Mucosa of descending colon (tissue), 3 donors: ENCODE measurements at regions not wholly inside any gene's neighbourhood (a gene's known extent, or its start where the extent isn't known, plus 50 kb on each side); places are given as distances from the start of the nearest gene placed in this dataset.
"Not testable (repeated sequence)": the region's sequence is repeated elsewhere in the genome, so short reads cannot be mapped to it uniquely, and the experiment has no call there.

Experiments
- ATAC-seq: fragments of 200-7000 bp; cut with Tn5 transposase; one replicate; pipeline ENCODE4 v1.9.1; 2020; ENCODE audit warnings: mild to moderate bottlenecking, moderate library complexity
- DNase-seq, 3 donors: peaks; one replicate each; pipeline ENCODE4 v3.0.0-alpha.2; 2020
- H3K36me3 ChIP-seq: fragments of 200-600 bp; one replicate; pipeline ENCODE4 v1.8.0; 2021; ENCODE audit warnings: low read depth, mild to moderate bottlenecking
- H3K4me1 ChIP-seq: fragments of 200-600 bp; one replicate; pipeline ENCODE4 v1.8.0; 2021; ENCODE audit warnings: low read depth, mild to moderate bottlenecking
- H3K4me3 ChIP-seq: fragments of 200-600 bp; one replicate; pipeline ENCODE4 v1.8.0; 2021; ENCODE audit warnings: mild to moderate bottlenecking
- H3K9me3 ChIP-seq: fragments of 200-600 bp; one replicate; pipeline ENCODE4 v1.8.0; 2021; ENCODE audit warnings: mild to moderate bottlenecking
- CTCF ChIP-seq: fragments of 200-600 bp; IDR thresholded peaks from one replicate; pipeline ENCODE4 v1.8.0; 2022; ENCODE audit warnings: antibody characterized with exemption, mild to moderate bottlenecking
- intact Hi-C, 2 donors: fragments of 100-400 bp; cut with DNase I in 1 of 2; cut with micrococcal nuclease in 1 of 2; formaldehyde crosslinking; loops; one replicate each; pipeline versions ENCODE4 v1.11.0 to v1.11.1; 2022; cut with DNase I, micrococcal nuclease
- donor health status: DM: no; HTN: no; CAD: no; lungs with moderate emphysema.
- donor health status: DM: no; HTN: no; CAD: no.
- donor health status: DM: no; HTN: yes; CAD: no.

GRCh38 chr6:28673787-28674671 is 148.3 kb downstream of the GPX5 start:
- DNase-seq: peak in 1 of 3 donors; percentile 13
- no peak overlapping the region for H3K4me3 ChIP-seq
- no peak for TF ChIP-seq CTCF
- H3K9me3 ChIP-seq: no peaks in the 10 kb centered on the region
- no peaks in the 10 kb centered on the region for H3K36me3 ChIP-seq
- H3K4me1 ChIP-seq: no peaks in the 10 kb centered on the region
- peak; percentile 48 for ATAC-seq
- intact Hi-C loops: no loop called here

DNA sequence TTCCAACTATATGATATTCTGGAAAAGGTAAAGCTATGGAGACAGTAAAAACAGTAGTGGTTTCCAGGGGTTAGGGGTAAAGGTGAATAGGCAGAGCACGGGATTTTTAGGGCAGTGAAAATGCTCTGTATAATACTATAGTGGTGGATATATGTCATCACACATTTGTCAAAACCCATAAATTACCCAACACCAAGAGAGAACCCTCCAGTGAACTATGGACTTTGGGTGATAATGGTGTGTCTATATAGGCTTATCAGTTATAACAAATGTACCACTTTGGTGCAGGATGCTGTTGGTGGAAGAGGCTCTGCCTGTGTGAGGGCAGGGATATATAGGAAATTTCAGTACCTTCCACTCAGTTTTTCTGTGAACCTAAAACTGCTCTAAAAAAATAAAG is 149.9 kb downstream of the GPX5 start:
- intact Hi-C loops: no loop called here
- no peak for TF ChIP-seq CTCF
- no peaks in the 10 kb centered on the region for H3K9me3 ChIP-seq
- ATAC-seq (no peak), DNase-seq (no peak)
- H3K36me3 ChIP-seq: no peaks in the 10 kb centered on the region
- H3K4me3 ChIP-seq: no peak overlapping the region
- H3K4me1 ChIP-seq: no peaks in the 10 kb centered on the region

DNA sequence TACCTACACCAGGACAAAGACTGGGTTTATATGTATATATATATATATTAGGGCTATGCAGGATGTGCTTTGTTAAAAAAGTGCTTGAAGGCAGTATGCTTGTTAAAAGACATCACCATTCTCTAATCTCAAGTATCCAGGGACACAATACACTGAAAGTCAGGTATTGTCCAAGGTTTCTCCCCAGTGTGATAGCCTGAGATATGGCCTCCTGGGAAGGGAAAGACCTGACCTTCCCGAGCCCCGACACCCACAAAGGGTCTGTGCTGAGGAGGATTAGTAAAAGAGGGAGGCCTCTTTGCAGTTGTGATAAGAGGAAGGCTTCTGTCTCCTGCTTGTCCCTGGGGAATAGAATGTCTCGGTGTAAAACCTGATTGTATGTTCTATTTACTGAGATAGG is 156.9 kb downstream of the GPX5 start:
- TF ChIP-seq CTCF: no peak
- H3K4me1 ChIP-seq: no peaks in the 10 kb centered on the region
- H3K36me3 ChIP-seq: no peaks in the 10 kb centered on the region
- intact Hi-C loops: loop anchor here in 1 of 2 donors (5.0 kb wide), 1 partner anchor 905 kb away; the partner anchor contains the start of gene OR2H2
- no peak for ATAC-seq
- no peak for DNase-seq
- no peak overlapping the region for H3K4me3 ChIP-seq
- no peaks in the 10 kb centered on the region for H3K9me3 ChIP-seq

DNA sequence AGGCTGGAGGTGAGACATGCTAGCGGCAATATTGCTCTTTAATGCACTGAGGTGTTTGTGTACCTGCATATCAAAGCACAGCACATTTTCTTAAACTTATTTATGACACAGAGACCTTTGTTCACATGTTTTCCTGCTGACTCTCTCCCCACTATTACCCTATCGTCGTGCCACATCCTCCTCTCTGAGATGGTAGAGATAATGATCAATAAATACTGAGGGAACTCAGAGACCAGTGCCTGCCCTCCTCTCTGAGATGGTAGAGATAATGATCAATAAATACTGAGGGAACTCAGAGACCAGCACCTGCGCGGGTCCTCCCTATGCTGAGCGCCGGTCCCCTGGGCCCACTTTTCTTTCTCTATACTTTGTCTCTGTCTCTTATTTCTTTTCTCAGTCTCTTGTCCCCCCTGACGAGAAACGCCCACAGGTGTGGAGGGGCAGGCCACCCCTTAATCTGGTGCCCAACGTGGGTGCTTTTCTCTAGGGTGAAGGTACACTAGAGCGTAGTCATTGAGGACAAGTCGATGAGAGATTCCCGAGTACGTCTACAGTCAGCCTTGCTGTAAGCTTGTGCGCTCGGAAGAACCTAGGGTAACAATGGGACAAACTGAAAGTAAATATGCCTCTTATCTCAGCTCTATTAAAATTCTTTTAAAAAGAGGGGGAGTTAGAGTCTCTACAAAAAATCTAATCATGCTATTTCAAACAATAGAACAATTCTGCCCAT is 157.4 kb downstream of the GPX5 start:
- intact Hi-C loops: loop anchor here in 1 of 2 donors (5.0 kb wide), 1 partner anchor 904 kb away; the partner anchor contains the start of gene OR2H2
- not testable (repeated sequence) for DNase-seq, H3K9me3 ChIP-seq, H3K4me3 ChIP-seq, H3K36me3 ChIP-seq, H3K4me1 ChIP-seq, ATAC-seq

DNA sequence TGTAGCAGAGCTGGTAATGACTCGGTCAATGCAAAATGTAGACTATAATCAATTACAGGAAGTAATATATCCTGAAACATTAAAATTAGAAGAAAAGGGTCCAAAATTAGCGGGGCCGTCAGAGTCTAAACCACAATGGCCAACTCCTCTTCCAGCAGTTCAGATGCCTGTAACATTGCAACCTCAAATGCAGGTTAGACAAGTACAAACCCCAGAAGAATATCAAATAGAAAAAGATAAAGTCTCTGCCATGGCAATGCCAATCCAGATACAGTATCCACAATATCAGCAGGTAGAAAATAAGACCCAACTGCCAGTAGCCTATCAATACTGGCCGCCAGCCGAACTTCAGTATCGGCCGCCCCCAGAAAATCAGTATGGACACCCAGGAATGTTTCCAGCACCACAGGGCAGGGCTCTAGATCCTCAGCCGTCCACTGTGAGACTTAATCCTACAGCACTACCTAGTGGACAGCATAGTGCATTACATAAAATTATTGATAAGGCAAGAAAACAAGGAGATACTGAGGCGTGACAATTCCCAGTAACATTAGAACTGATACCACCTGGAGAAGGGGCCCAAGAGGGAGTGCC is 158.4 kb downstream of the GPX5 start:
- DNase-seq: no peak
- TF ChIP-seq CTCF: no peak
- Histone ChIP-seq H3K9me3 (no peaks in the 10 kb centered on the region), H3K4me3 (no peak overlapping the region), H3K36me3 (no peaks in the 10 kb centered on the region), H3K4me1 (no peaks in the 10 kb centered on the region)
- ATAC-seq: peak; percentile 71
- intact Hi-C loops: loop anchor here in 1 of 2 donors (5.0 kb wide), 1 partner anchor 903 kb away; the partner anchor contains the start of gene OR2H2

GRCh38 chr6:28685960-28686359 is 160.3 kb downstream of the GPX5 start:
- not testable (repeated sequence) for DNase-seq, H3K4me3 ChIP-seq, ATAC-seq, H3K4me1 ChIP-seq, H3K36me3 ChIP-seq, H3K9me3 ChIP-seq
- intact Hi-C loops: loop anchor here (5.0 kb wide), 1 partner anchor 331 kb away; no protein-coding TSS in a partner anchor
